K562 (cell line): ENCODE measurements at regions not wholly inside any gene's neighbourhood (a gene's known extent, or its start where the extent isn't known, plus 50 kb on each side); places are given as distances from the start of the nearest gene placed in this dataset.

Source experiments
- CREB1 ChIP-seq, 2 experiments: sonication (generic) in 1 of 2; formaldehyde crosslinking in 1 of 2; IDR thresholded peaks; 2 replicates each; pipeline versions ENCODE4 v1.6.1 to v1.8.0; 2012 to 2022; ENCODE audit warnings: inconsistent platforms in 1 of 2, mild to moderate bottlenecking in 1 of 2, missing genetic modification reagents in 1 of 2, moderate library complexity in 1 of 2
- CTCF ChIP-seq, 3 experiments: IDR thresholded peaks in 2 of 3; conservative IDR thresholded peaks in 1 of 3; 2 replicates each; pipeline ENCODE4 v1.5.1; 2011 to 2012; ENCODE audit warnings: low read length in 3 of 3, mild to moderate bottlenecking in 3 of 3, control low read depth in 2 of 3, improper control_type of control experiment in 1 of 3, inconsistent platforms in 1 of 3, low read depth in 1 of 3, mixed read lengths in 1 of 3, moderate library complexity in 1 of 3; ENCODE audit not compliant: insufficient read depth in 2 of 3
- DLX4 ChIP-seq: fragments of 250-450 bp; sonication (Bioruptor Pico); IDR thresholded peaks from 2 replicates; pipeline ENCODE4 v1.6.1; 2021; ENCODE audit warnings: mild to moderate bottlenecking
- ELK1 ChIP-seq: sonication (generic); formaldehyde crosslinking; IDR thresholded peaks from 2 replicates; pipeline ENCODE4 v1.8.1; 2022; ENCODE audit warnings: missing genetic modification reagents
- HOMEZ ChIP-seq: fragments of 250-450 bp; sonication (Bioruptor Pico); IDR thresholded peaks from 2 replicates; pipeline ENCODE4 v1.4.0; 2020; ENCODE audit warnings: mild to moderate bottlenecking, moderate library complexity
- IRF2 ChIP-seq: sonication (generic); formaldehyde crosslinking; IDR thresholded peaks from 2 replicates; pipeline ENCODE4 v1.8.1; 2022; ENCODE audit warnings: mild to moderate bottlenecking, missing genetic modification reagents
- MAX ChIP-seq: sonication (generic); formaldehyde crosslinking; IDR thresholded peaks from 2 replicates; pipeline ENCODE4 v1.9.0; 2022; ENCODE audit warnings: mild to moderate bottlenecking, missing genetic modification reagents
- MAZ ChIP-seq, 2 experiments: fragments of 450-650 bp in 1 of 2; sonication (generic) in 1 of 2; formaldehyde crosslinking; IDR thresholded peaks in 1 of 2; conservative IDR thresholded peaks in 1 of 2; 2 replicates each; pipeline versions ENCODE4 v1.4.0 to v1.5.0; 2020; ENCODE audit warnings: mild to moderate bottlenecking in 1 of 2, missing genetic modification reagents in 1 of 2
- MYC ChIP-seq, 2 experiments: fragments of 250-450 bp in 1 of 2; sonication (Bioruptor Pico) in 1 of 2; IDR thresholded peaks; 2 replicates each; pipeline versions ENCODE4 v1.5.1 to v1.6.1; 2012 to 2021; ENCODE audit warnings: low read depth in 2 of 2, borderline replicate concordance in 1 of 2, improper control_type of control experiment in 1 of 2, low read length in 1 of 2, mild to moderate bottlenecking in 1 of 2, moderate library complexity in 1 of 2
- POLR2A ChIP-seq: fragments of 450-650 bp; conservative IDR thresholded peaks from 2 replicates; pipeline ENCODE4 v1.6.1; 2016
- RFX5 ChIP-seq: IDR thresholded peaks from 2 replicates; pipeline ENCODE4 v1.6.1; 2011; ENCODE audit warnings: low read depth, mild to moderate bottlenecking, improper control_type of control experiment, low read length
- TARDBP ChIP-seq: fragments of 450-650 bp; IDR thresholded peaks from 2 replicates; pipeline ENCODE4 v1.6.1; 2016
- USF1 ChIP-seq: sonication (generic); formaldehyde crosslinking; IDR thresholded peaks from 2 replicates; pipeline ENCODE4 v1.9.0; 2022; ENCODE audit warnings: mild to moderate bottlenecking, missing genetic modification reagents
- ZFX ChIP-seq: sonication (generic); formaldehyde crosslinking; IDR thresholded peaks from 2 replicates; pipeline ENCODE4 v1.8.0; 2022; ENCODE audit warnings: mild to moderate bottlenecking, missing genetic modification reagents, moderate library complexity

- TF ChIP-seq RFX5: no peak
- no peak for TF ChIP-seq MYC (IDR thresholded peaks at IDR 0.05; ENCODE audit: low read depth, low read length)
- TF ChIP-seq MYC (CRISPR knock-in tag; IDR thresholded peaks at IDR 0.05; ENCODE audit: borderline replicate concordance, low read depth): no peak
- no peak for TF ChIP-seq CREB1 (IDR thresholded peaks at IDR 0.05)
- no peak for TF ChIP-seq CREB1 (CRISPR knock-in tag; IDR thresholded peaks at IDR 0.05)
- TF ChIP-seq IRF2 (CRISPR knock-in tag): no peak
- TF ChIP-seq TARDBP: no peak
- TF ChIP-seq CTCF (IDR thresholded peaks at IDR 0.05 in 2 of 3, conservative IDR thresholded peaks at IDR 0.05 in 1 of 3; ENCODE audit: insufficient read depth in 2 of 3, low read depth in 1 of 3, low read length in 3 of 3): no peak
- no peak for TF ChIP-seq USF1 (CRISPR knock-in tag)
- no peak for TF ChIP-seq MAX
- no peak for TF ChIP-seq DLX4 (CRISPR knock-in tag)
- TF ChIP-seq HOMEZ: no peak
- TF ChIP-seq POLR2A: no peak
- no peak for TF ChIP-seq ZFX
- TF ChIP-seq ELK1 (CRISPR knock-in tag): no peak
- no peak for TF ChIP-seq MAZ (CRISPR knock-in tag; conservative IDR thresholded peaks at IDR 0.05 in 1 of 2, IDR thresholded peaks at IDR 0.05 in 1 of 2)
Measured at GRCh38 chr11:28773606-28774005, 665.4 kb downstream of the METTL15 start.
